GM10266 (cell line): ENCODE measurements at regions not wholly inside any gene's neighbourhood (a gene's known extent, or its start where the extent isn't known, plus 50 kb on each side); places are given as distances from the start of the nearest gene placed in this dataset.

Experiments used
- DNase-seq: peaks from one replicate; pipeline ENCODE4 v3.0.0; 2012; ENCODE audit errors: extremely low spot score
- TF ChIP-seq, protein P1 (sequence below): IDR thresholded peaks from 2 replicates; pipeline ENCODE4 v1.5.1; 2012; ENCODE audit warnings: mild to moderate bottlenecking, low read depth; ENCODE audit not compliant: control insufficient read depth, insufficient read depth; ENCODE audit errors: missing control alignments

DNA sequence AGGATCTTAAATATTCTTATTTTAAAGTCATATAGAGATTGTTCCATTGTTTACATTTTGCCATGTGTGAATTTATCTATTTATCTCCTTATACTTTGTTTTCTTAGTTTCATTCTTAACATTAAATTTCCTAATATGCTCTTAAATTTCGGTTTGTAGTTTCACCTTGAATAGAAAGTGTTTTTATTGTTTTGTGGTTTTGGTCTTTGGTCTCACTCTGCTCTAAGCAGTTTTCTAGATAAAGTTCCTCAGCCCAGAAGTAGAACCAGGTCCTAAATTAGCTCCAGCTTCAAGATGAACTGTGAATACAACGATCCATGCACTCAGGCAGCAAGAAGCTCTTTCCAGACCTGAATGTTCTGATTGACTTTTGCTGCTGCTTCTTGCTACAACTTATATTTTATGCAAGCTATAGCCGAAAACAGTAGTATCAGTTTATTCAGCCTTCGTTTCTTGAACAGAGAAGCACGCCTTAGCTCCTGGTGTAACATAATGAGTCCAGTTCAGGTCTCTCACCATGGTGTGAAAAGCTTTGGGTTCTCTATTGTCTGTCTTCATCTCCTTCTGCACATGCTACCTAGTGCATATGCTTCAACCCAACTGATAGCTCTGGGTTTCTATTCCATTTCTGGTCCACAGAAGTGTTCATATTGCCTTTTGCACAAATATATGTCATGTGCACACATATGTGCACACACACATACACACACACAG, 95.3 kb downstream of the SEM1 start:
- TF ChIP-seq, protein P1, sequence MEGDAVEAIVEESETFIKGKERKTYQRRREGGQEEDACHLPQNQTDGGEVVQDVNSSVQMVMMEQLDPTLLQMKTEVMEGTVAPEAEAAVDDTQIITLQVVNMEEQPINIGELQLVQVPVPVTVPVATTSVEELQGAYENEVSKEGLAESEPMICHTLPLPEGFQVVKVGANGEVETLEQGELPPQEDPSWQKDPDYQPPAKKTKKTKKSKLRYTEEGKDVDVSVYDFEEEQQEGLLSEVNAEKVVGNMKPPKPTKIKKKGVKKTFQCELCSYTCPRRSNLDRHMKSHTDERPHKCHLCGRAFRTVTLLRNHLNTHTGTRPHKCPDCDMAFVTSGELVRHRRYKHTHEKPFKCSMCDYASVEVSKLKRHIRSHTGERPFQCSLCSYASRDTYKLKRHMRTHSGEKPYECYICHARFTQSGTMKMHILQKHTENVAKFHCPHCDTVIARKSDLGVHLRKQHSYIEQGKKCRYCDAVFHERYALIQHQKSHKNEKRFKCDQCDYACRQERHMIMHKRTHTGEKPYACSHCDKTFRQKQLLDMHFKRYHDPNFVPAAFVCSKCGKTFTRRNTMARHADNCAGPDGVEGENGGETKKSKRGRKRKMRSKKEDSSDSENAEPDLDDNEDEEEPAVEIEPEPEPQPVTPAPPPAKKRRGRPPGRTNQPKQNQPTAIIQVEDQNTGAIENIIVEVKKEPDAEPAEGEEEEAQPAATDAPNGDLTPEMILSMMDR: no peak
- no peak for DNase-seq

DNA sequence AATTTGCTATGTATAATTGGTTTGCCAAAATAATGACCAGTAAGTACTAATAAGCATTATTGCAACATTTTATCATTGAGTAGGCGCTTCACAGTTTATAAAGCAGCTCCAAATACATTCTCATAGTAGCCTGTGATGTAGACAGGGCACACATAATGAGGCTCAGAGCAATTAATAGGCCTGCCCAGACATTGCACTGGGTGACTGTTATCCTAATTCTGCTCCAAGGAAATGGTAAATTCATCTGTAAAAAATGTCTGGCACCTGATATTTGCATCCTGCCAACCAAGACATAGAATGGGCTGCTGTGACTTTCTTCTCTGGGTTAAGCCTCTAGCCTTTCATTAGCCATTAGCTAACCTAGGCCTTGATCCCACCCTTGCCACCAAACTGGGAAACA, 97.6 kb downstream of the SEM1 start:
- no peak for DNase-seq

DNA sequence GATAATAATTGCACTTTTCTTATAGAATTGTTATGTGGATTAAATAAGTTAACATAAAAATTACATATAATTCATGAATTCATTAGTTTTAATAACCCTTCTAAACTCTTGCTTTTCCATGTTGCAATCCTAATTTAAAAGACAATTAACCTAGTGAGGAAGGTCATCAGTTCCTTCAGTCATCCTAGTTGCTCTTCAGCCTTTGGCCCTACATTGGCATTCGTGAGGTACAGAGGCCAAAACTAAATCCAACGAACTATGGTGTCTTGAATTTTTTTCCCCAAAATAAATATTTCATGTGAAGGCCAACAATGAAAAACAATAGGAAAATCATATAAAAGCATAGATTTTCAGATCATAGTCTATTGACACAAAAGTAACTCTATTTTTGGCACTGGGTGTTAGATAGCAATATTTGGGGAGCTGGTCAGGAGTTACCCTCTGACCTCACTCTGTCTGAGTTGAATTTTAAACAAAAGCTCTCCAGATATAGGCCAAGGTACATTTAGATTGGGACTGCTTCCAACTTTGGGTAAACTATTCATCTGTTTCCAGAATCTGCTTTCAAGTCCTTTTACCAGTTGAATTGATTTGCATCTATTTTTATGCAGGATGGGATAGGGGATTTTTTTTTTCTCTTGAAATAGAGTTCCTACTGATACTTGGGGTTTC, 104.5 kb downstream of the SEM1 start:
- DNase-seq: no peak
- TF ChIP-seq, protein P1: no peak

More for the DNA sequence above, 97.6 kb downstream of the SEM1 start:
- TF ChIP-seq, protein P1: no peak

DNA sequence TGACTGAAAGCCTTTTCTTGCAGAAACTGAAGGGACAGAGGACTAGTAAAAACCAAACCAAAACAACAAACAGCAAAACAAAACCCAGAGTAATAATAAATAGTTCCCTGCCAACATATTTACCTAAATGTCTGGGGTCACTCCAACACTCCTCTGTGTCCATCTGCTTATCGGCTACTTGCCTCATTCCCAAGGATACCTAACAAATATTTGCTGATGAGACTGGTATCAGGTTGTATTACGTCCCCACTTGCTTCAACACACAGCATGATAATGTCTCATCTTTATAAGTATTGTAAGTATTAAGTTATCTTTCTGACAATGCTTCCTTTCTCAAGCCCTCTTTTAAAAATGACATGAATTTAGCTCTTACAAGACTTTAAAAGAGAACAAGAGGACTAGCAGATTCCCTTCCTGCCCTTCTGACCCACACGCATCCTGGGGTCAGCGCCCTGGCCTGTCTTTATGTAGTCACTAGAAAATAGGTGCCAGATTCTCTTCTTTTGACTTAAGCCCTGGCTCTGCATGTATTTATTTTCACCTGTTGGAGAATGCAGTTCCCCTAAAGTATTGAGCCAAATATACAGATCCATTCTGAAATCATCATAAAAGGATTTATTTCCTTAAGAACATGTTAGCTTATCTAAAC, 110.2 kb downstream of the SEM1 start:
- DNase-seq: no peak
- TF ChIP-seq, protein P1: no peak

DNA sequence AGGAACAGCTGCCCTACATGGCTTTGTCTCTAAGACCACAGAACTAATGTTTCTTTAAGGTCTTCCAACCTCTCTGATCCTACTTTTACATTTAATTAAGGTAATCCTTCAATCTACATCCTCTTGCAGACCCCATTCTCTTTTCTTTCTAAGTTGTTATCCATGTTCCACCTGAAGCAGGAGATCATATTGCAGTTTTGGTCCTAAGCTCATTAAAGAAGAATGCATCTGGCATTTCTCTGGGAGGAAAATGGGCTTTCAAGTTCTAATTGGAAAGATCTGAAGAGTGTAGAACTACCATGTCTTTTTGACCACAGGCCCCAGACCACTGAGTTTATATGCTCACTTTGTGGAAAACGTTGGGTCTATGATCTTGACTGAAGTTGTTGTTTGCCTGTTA, 111.2 kb downstream of the SEM1 start:
- no peak for DNase-seq

DNA sequence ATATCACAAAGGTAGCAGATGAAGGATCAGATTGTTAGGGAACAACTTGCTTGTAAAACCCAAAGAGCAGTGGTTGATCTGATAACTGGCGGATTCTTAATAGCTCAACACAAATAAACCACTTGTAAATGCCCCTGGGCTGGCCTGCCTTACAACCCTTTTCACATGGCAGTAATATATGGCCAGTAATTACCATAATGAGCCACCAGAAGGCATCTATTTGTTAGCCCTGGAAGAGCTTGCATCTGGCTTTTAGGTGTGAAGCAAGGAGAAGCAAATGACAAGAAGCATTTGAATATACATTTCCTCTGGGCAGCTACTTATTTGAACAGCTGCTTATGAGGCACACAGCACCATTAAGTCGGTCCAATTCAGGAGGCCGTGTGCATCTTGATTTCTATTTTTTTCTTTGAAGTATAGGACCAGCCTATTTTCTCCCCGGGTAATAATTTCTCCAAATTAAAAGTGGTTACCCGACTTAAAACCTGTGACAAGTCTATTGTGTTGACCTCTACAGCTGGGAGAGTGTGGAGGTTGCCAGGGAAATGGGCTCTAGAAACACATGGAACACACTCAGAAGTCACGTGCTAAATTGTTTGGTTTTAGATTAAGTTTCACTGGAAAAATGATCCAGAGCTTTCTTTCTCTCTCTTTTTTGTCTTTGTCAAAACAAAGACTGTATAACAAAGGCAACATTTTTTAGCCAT, 113.4 kb downstream of the SEM1 start:
- DNase-seq: no peak
- TF ChIP-seq, protein P1: no peak

More for the DNA sequence above, 111.2 kb downstream of the SEM1 start:
- TF ChIP-seq, protein P1: no peak
